ENCODE measurements at regions not wholly inside any gene's neighbourhood (a gene's known extent, or its start where the extent isn't known, plus 50 kb on each side); places are given as distances from the start of the nearest gene placed in this dataset.

GRCh38 chr22:49052023-49052538 is 775.6 kb downstream of the BRD1 start:
- H3K4me3 Mint-ChIP-seq: no peak overlapping the region
- H3K36me3 Mint-ChIP-seq (ENCODE audit: low read depth): no peaks in the 10 kb centered on the region
- peak overlapping the region; percentile 42; the same call in 1 of the 2 replicates for H3K27ac Mint-ChIP-seq
- H3K36me3 ChIP-seq (ENCODE audit: insufficient read depth): no peaks in the 10 kb centered on the region; the same call in 1 of the 2 replicates
- H3K4me3 ChIP-seq: no peak overlapping the region
- H3K9me2 ChIP-seq (ENCODE audit: insufficient read depth): no peaks in the 10 kb centered on the region
- H3K9me3 Mint-ChIP-seq: no peaks in the 10 kb centered on the region
- no peaks in the 10 kb centered on the region for H3K27me3 ChIP-seq (ENCODE audit: insufficient read depth)
- H3K4me1 Mint-ChIP-seq: peaks cover 29% of the 10 kb centered on the region
- peaks cover 3% of the 10 kb centered on the region for H3K27me3 Mint-ChIP-seq (ENCODE audit: insufficient read depth, low read depth, poor library complexity)
- no peak overlapping the region for H3K4me2 ChIP-seq
- no peak overlapping the region for H3K27ac ChIP-seq (ENCODE audit: low read depth)
- TF ChIP-seq ZNF331 (CRISPR knock-in tag; IDR thresholded peaks at IDR 0.05; ENCODE audit: low read depth) (no peak), CREB1 (CRISPR knock-in tag; IDR thresholded peaks at IDR 0.05; ENCODE audit: low read depth) (no peak), CTCF (conservative IDR thresholded peaks at IDR 0.05; ENCODE audit: low read depth in 2 of 2) (no peak), ETS1 (IDR thresholded peaks at IDR 0.05) (no peak), NANOG (IDR thresholded peaks at IDR 0.05; ENCODE audit: borderline replicate concordance) (no peak), JUNB (IDR thresholded peaks at IDR 0.05; ENCODE audit: unreplicated experiment) (no peak), EZH2 (IDR thresholded peaks at IDR 0.05; ENCODE audit: low read depth, unreplicated experiment) (no peak), ZNF114 (CRISPR knock-in tag; IDR thresholded peaks at IDR 0.05) (no peak), EZH2phosphoT487 (IDR thresholded peaks at IDR 0.05; ENCODE audit: unreplicated experiment) (no peak), POLR2AphosphoS5 (IDR thresholded peaks at IDR 0.05; ENCODE audit: low read depth) (no peak)
- H3K4me1 ChIP-seq (ENCODE audit: insufficient read depth): no peaks in the 10 kb centered on the region
- H4K20me1 ChIP-seq (replicated peaks; ENCODE audit: insufficient read depth): no peaks in the 10 kb centered on the region
- H3K79me2 ChIP-seq (replicated peaks; ENCODE audit: insufficient read depth): no peaks in the 10 kb centered on the region
- H3F3A ChIP-seq (replicated peaks; ENCODE audit: low read depth): no peaks in the 10 kb centered on the region
- ATAC-seq (peak; percentile 60), DNase-seq (ENCODE audit: low spot score) (no peak)
- no peak overlapping the region for H2AFZ ChIP-seq

GRCh38 chr22:49051491-49052022 is 776.1 kb downstream of the BRD1 start:
- no peak overlapping the region for H3K4me3 Mint-ChIP-seq
- H3K27ac Mint-ChIP-seq: no peak overlapping the region
- no peak for DNase-seq (ENCODE audit: low spot score)
- Histone ChIP-seq H3K27ac (ENCODE audit: low read depth) (no peak overlapping the region), H3K9me2 (ENCODE audit: insufficient read depth) (no peaks in the 10 kb centered on the region), H4K20me1 (replicated peaks; ENCODE audit: insufficient read depth) (no peaks in the 10 kb centered on the region), H2AFZ (no peak overlapping the region), H3K79me2 (replicated peaks; ENCODE audit: insufficient read depth) (no peaks in the 10 kb centered on the region), H3K27me3 (ENCODE audit: insufficient read depth) (no peaks in the 10 kb centered on the region), H3K36me3 (ENCODE audit: insufficient read depth) (no peaks in the 10 kb centered on the region; the same call in 1 of the 2 replicates), H3K4me2 (no peak overlapping the region), H3K4me3 (no peak overlapping the region), H3F3A (replicated peaks; ENCODE audit: low read depth) (no peaks in the 10 kb centered on the region), H3K4me1 (ENCODE audit: insufficient read depth) (no peaks in the 10 kb centered on the region)
- H3K36me3 Mint-ChIP-seq (ENCODE audit: low read depth): no peaks in the 10 kb centered on the region
- peaks cover 29% of the 10 kb centered on the region for H3K4me1 Mint-ChIP-seq
- H3K27me3 Mint-ChIP-seq (ENCODE audit: insufficient read depth, low read depth, poor library complexity): peaks cover 2% of the 10 kb centered on the region
- no peaks in the 10 kb centered on the region for H3K9me3 Mint-ChIP-seq
- no peak for ATAC-seq
- TF ChIP-seq CREB1 (CRISPR knock-in tag; IDR thresholded peaks at IDR 0.05; ENCODE audit: low read depth) (no peak), EZH2phosphoT487 (IDR thresholded peaks at IDR 0.05; ENCODE audit: unreplicated experiment) (no peak), CTCF (conservative IDR thresholded peaks at IDR 0.05; ENCODE audit: low read depth in 2 of 2) (no peak), POLR2AphosphoS5 (IDR thresholded peaks at IDR 0.05; ENCODE audit: low read depth) (no peak), ZNF114 (CRISPR knock-in tag; IDR thresholded peaks at IDR 0.05) (no peak), STAT1 (IDR thresholded peaks at IDR 0.05; ENCODE audit: unreplicated experiment) (no peak), ETS1 (IDR thresholded peaks at IDR 0.05) (no peak), JUNB (IDR thresholded peaks at IDR 0.05; ENCODE audit: unreplicated experiment) (no peak)

Data from GM23338 (cell line).